GM12874 (cell line): ENCODE measurements at regions not wholly inside any gene's neighbourhood (a gene's known extent, or its start where the extent isn't known, plus 50 kb on each side); places are given as distances from the start of the nearest gene placed in this dataset.

Experiments
- TF ChIP-seq, protein P1 (sequence below): IDR thresholded peaks from 2 replicates; pipeline ENCODE4 v1.5.1; 2011; ENCODE audit warnings: low read depth, mild to moderate bottlenecking, control low read depth, low read length, moderate library complexity; ENCODE audit not compliant: insufficient read depth

DNA sequence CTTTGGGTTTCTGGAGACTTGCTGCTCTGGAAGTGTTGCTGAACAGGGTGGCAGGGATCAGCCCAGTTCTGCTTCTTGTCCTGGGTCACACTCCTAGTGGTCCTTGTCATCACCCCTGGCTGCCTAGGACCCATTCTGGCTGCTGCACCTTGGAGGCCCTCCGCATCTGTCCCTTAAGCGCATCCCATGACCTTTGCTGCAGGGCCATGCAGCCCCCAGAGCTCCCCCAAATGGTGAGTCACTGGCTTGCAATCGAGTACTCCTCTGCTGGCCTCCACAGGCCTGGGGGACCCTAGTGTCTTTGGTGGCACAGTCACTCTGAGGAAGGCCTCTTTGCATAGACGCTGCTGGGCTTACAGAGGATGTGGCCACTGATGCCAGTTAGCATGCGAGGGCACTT lies 188.5 kb downstream of the ASB1 start:
- TF ChIP-seq, protein P1, sequence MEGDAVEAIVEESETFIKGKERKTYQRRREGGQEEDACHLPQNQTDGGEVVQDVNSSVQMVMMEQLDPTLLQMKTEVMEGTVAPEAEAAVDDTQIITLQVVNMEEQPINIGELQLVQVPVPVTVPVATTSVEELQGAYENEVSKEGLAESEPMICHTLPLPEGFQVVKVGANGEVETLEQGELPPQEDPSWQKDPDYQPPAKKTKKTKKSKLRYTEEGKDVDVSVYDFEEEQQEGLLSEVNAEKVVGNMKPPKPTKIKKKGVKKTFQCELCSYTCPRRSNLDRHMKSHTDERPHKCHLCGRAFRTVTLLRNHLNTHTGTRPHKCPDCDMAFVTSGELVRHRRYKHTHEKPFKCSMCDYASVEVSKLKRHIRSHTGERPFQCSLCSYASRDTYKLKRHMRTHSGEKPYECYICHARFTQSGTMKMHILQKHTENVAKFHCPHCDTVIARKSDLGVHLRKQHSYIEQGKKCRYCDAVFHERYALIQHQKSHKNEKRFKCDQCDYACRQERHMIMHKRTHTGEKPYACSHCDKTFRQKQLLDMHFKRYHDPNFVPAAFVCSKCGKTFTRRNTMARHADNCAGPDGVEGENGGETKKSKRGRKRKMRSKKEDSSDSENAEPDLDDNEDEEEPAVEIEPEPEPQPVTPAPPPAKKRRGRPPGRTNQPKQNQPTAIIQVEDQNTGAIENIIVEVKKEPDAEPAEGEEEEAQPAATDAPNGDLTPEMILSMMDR = no peak

DNA sequence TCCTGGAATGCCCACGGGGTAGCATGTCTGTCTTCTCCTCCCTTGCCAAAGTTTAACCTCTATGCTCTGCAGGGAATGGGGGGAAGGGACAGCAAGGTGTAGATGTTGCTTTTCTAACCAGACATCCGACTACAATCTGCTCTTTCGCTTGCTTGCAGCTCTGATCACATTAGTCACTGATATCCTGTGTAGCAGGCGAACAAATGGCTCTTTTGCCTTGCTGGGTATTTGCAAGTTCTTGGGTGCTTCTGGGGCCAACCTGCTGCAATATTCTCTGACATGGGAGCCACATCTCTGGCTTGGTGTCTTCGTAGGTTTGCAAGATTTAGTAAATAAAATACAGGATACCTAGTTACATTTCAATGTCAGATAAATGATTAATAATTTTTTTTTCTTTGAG lies 190.0 kb downstream of the ASB1 start:
- TF ChIP-seq, protein P1 = no peak

DNA sequence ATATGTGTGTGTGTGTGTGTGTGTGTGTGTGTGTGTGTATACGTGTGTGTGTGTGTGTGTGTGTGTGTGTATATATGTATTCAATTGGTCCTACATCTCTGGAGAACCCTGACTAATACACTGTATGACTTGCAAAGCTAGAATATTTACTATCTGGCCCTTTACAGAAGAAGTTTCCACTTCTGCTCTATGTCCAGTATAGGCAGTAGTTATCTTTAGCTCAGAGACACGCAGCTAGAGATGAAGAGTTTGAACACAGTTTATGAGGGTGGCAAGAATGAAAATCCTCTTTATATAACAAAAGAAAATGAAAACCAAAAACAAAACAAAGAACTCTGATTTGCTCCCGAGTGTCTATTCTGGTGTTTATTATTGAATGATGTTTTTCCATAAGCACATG lies 201.2 kb downstream of the ASB1 start:
- TF ChIP-seq, protein P1 = no peak

DNA sequence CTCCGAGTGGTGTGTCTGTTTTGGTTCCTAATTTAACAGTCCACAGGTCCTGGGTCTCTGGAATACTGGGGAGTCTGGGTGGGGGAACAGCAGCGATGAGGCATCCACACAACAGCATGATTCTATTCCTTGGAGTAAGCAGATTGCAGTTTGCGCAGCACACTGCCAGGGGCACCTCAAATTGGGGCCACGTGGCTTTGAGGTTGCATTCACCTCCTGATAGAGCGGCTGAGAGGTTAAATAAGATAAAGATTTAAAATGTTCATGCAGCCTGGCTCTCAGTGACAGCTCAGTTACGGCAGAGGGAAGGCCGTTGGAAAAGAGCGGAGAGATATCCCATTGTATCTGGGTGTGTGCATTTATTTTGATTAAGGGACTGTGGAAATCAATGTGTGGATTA lies 202.3 kb downstream of the ASB1 start:
- TF ChIP-seq, protein P1 = no peak

DNA sequence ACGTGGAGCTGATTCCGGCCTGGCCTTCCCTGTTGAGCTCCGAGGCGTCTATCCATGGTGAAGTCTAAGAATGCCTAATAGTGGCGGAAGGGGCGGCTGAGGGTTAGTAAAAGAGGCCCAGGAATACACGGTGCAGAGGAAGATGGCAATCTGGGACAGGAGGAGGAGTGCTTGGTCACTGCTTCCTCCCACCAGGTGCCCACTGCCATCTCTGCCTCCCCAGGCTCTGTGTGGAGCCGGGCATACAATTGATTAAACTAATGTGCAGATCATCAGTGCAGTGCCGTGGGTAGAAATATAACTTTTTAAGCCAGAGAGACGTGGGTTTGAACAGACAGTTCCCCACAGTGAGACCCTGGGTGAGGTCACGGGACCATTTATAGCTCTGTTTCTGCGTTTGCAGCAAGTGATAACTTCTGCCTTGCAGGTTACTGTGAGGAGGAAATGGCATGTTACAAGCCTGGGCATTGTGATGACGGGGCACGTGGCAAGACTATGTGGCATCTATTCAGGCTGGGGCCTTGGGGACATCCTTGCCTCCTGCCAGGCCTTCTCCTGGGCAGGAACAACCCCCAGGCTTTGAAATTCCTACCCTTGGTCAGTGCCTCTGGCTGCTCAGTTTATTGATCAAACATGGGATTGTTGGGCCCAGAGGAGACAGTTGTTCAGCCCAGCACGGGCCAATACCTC lies 204.9 kb downstream of the ASB1 start:
- TF ChIP-seq, protein P1 = no peak

DNA sequence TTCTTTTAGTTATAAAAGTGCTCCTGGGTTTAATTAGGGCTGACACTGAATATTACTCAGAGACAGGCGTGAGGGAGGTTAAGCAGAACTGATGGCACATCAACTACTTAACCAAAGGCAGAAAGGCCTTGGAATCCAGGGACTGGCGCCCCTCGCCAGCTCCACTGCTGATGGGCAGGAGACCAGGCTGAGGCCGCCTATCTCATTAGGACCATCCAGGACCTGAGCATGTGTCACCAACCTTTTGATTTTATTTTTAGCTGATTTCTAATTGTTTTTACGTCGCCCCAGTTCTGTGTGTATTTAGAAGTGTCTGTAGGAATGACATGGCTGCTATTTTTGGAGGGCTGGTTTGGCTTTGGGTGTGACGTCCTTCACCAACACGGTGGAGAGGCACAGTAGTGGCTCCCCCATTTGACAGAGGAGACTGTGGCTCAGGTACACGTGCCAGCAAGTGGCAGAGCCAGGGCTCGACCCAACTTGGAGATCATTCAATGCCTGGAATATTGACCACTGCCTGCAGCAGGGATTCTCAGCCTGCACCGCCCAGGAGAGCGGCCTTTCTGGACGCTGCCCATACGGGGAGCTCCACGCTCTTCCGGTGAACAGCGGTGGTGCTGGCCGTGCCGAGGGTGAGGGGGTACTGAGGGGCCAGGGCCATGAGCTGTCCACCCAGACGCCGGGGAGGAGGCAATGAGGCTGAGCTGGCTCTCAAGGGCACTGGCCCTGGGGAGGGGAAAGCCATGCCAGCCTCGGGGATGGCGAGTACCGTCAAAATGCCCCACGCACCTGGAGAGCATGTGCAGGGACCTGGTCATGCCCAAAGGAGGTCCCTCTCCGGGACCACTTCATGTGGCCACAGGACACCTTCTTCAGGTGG lies 205.7 kb downstream of the ASB1 start:
- TF ChIP-seq, protein P1 = no peak

DNA sequence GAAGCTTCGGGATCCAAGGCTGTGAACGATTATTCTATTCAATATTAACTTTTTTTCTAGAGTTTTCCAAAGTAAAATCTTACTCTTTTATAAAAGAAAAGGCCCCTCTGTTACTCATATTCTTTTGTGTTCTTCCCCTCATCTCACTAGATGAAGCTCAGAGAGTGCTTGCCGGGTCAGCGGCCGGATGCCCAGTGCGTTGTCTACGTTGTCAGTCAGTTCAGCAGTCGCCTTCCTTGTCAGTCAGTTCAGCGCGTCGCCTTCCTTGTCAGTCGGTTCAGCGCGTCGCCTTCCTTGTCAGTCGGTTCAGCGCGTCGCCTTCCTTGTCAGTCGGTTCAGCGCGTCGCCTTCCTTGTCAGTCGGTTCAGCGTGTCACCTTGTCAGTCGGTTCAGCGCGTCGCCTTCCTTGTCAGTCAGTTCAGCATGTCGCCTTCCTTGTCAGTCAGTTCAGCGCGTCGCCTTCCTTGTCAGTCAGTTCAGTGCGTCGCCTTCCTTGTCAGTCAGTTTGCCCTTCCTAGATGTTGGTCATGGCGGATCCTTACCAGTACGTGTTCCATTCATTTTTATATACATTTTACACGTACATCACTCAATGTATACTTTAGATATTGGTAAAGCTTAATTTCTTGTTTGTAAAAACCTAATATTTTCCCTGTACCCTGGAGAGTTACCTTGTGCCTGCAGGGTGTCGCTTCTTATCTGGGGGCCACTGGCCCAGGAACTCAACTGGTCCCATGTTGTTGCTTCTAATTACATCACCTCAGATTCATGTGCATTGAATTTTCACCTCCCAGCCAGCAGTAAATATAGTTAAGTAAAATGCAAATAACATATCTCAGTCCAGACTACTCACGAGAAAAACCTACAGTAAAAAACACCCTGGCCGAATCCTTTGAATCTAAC lies 206.9 kb downstream of the ASB1 start:
- TF ChIP-seq, protein P1 = no peak
